HEK293 (cell line): ENCODE measurements at regions not wholly inside any gene's neighbourhood (a gene's known extent, or its start where the extent isn't known, plus 50 kb on each side); places are given as distances from the start of the nearest gene placed in this dataset.

Experiments used
- ZNF146 ChIP-seq: fragments of 450-650 bp; formaldehyde crosslinking; IDR thresholded peaks from 2 replicates; pipeline ENCODE4 v1.5.1; 2016; ENCODE audit warnings: missing biosample characterization, missing genetic modification characterization
- TF ChIP-seq, protein P1 (sequence below): fragments of 450-650 bp; formaldehyde crosslinking; optimal IDR thresholded peaks from 2 replicates; pipeline ENCODE3; 2016; ENCODE audit warnings: missing biosample characterization, mild to moderate bottlenecking, missing genetic modification characterization
- TF ChIP-seq, protein P2 (sequence below): fragments of 450-650 bp; formaldehyde crosslinking; IDR thresholded peaks from 2 replicates; pipeline ENCODE4 v1.5.1; 2016; ENCODE audit warnings: missing biosample characterization, missing genetic modification characterization
- TF ChIP-seq, protein P3 (sequence below): fragments of 450-650 bp; formaldehyde crosslinking; IDR thresholded peaks from 2 replicates; pipeline ENCODE4 v1.5.1; 2016; ENCODE audit warnings: missing biosample characterization, missing genetic modification characterization, low read depth

DNA sequence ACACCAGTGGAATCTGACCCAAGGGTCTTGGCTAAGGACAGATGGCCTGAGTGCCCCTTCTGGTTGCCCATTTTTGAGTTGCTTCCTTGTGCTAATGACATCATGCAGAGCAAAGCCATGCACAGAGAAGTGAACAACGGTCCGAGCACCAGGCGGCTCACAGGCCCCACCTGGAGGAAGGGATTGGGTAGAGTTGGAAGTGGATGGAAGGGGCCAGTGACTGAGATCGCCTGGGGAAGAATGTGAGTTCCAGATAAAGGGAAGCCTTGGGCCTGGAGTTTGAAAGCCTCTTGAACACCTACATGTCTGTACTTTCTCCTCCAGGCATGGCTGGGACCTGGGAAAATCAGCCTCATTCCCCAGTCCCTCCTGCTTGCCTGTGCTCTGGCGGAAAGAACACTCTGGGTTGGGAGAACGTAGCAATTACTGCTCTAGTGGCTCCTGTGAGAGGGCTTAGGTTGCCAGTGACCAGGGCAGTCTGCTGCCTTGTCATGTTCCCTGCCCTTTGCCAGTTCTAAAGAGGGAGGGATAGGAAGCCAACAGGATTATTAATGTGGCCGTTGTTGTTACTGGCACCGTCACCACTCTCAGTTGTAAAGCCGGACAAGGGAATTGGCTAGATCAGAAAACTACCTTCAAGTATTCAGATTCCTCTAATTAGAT, 62.5 kb upstream of the PTPN3 start:
- TF ChIP-seq, protein P1, sequence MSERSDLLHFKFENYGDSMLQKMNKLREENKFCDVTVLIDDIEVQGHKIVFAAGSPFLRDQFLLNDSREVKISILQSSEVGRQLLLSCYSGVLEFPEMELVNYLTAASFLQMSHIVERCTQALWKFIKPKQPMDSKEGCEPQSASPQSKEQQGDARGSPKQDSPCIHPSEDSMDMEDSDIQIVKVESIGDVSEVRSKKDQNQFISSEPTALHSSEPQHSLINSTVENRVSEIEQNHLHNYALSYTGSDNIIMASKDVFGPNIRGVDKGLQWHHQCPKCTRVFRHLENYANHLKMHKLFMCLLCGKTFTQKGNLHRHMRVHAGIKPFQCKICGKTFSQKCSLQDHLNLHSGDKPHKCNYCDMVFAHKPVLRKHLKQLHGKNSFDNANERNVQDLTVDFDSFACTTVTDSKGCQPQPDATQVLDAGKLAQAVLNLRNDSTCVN (tag by site-specific recombination) = no peak
- TF ChIP-seq ZNF146 (tag by site-specific recombination) = no peak
- TF ChIP-seq, protein P2, sequence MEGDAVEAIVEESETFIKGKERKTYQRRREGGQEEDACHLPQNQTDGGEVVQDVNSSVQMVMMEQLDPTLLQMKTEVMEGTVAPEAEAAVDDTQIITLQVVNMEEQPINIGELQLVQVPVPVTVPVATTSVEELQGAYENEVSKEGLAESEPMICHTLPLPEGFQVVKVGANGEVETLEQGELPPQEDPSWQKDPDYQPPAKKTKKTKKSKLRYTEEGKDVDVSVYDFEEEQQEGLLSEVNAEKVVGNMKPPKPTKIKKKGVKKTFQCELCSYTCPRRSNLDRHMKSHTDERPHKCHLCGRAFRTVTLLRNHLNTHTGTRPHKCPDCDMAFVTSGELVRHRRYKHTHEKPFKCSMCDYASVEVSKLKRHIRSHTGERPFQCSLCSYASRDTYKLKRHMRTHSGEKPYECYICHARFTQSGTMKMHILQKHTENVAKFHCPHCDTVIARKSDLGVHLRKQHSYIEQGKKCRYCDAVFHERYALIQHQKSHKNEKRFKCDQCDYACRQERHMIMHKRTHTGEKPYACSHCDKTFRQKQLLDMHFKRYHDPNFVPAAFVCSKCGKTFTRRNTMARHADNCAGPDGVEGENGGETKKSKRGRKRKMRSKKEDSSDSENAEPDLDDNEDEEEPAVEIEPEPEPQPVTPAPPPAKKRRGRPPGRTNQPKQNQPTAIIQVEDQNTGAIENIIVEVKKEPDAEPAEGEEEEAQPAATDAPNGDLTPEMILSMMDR (tag by site-specific recombination) = no peak
- TF ChIP-seq, protein P3, sequence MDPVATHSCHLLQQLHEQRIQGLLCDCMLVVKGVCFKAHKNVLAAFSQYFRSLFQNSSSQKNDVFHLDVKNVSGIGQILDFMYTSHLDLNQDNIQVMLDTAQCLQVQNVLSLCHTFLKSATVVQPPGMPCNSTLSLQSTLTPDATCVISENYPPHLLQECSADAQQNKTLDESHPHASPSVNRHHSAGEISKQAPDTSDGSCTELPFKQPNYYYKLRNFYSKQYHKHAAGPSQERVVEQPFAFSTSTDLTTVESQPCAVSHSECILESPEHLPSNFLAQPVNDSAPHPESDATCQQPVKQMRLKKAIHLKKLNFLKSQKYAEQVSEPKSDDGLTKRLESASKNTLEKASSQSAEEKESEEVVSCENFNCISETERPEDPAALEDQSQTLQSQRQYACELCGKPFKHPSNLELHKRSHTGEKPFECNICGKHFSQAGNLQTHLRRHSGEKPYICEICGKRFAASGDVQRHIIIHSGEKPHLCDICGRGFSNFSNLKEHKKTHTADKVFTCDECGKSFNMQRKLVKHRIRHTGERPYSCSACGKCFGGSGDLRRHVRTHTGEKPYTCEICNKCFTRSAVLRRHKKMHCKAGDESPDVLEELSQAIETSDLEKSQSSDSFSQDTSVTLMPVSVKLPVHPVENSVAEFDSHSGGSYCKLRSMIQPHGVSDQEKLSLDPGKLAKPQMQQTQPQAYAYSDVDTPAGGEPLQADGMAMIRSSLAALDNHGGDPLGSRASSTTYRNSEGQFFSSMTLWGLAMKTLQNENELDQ (tag by site-specific recombination) = no peak
